Liver (tissue), 8 donors: ENCODE measurements at regions not wholly inside any gene's neighbourhood (a gene's known extent, or its start where the extent isn't known, plus 50 kb on each side); places are given as distances from the start of the nearest gene placed in this dataset.

Experiments
- DNase-seq: peaks from one replicate; pipeline ENCODE4 v3.0.0-alpha.2; 2017; ENCODE audit warnings: low spot score
- H3K27ac ChIP-seq, 2 donors: one replicate each; pipeline ENCODE4 v1.7.0; 2013; ENCODE audit warnings: inconsistent platforms in 2 of 2, low read length in 2 of 2, control low read depth in 1 of 2, low read depth in 1 of 2, mild to moderate bottlenecking in 1 of 2
- H3K27me3 ChIP-seq, 4 donors: one replicate each; pipeline versions ENCODE4 v1.6.1 to v1.7.0; 2013; ENCODE audit warnings: low read length in 3 of 4, inconsistent platforms in 1 of 4, mild to moderate bottlenecking in 1 of 4, moderate library complexity in 1 of 4; ENCODE audit not compliant: control insufficient read depth in 4 of 4, insufficient read depth in 4 of 4
- H3K36me3 ChIP-seq, 4 donors: one replicate each; pipeline versions ENCODE4 v1.6.1 to v1.7.0; 2013; ENCODE audit warnings: low read length in 3 of 4, mild to moderate bottlenecking in 3 of 4, low read depth in 1 of 4, moderate library complexity in 1 of 4; ENCODE audit not compliant: control insufficient read depth in 4 of 4, insufficient read depth in 3 of 4
- H3K4me1 ChIP-seq, 4 donors: one replicate each; pipeline versions ENCODE4 v1.6.1 to v1.7.0; 2013; ENCODE audit warnings: low read length in 3 of 4, mild to moderate bottlenecking in 3 of 4, moderate library complexity in 1 of 4; ENCODE audit not compliant: control insufficient read depth in 4 of 4, insufficient read depth in 4 of 4
- H3K4me3 ChIP-seq, 3 donors: one replicate each; pipeline versions ENCODE4 v1.6.1 to v1.7.0; 2013; ENCODE audit warnings: low read length in 3 of 3, control low read depth in 1 of 3, low read depth in 1 of 3, mild to moderate bottlenecking in 1 of 3
- H3K9ac ChIP-seq, 2 donors: one replicate each; pipeline ENCODE4 v1.7.0; 2013; ENCODE audit warnings: low read length in 2 of 2, mild to moderate bottlenecking in 2 of 2, moderate library complexity in 2 of 2, control low read depth in 1 of 2, low read depth in 1 of 2
- H3K9me3 ChIP-seq, 4 donors: one replicate each; pipeline versions ENCODE4 v1.6.1 to v1.7.0; 2013; ENCODE audit warnings: low read length in 3 of 4; ENCODE audit not compliant: control insufficient read depth in 4 of 4
- EGR1 ChIP-seq, 2 donors: IDR thresholded peaks; 2 replicates each; pipeline ENCODE4 v1.6.1; 2016 to 2018; ENCODE audit warnings: antibody characterized with exemption in 2 of 2, low read depth in 2 of 2
- FOXA1 ChIP-seq: IDR thresholded peaks from 2 replicates; pipeline ENCODE4 v1.6.1; 2016; ENCODE audit warnings: antibody characterized with exemption
- FOXA2 ChIP-seq: IDR thresholded peaks from 2 replicates; pipeline ENCODE4 v1.6.1; 2016; ENCODE audit warnings: antibody characterized with exemption
- GABPA ChIP-seq, 2 donors: IDR thresholded peaks in 1 of 2; conservative IDR thresholded peaks in 1 of 2; 2 replicates each; pipeline ENCODE4 v1.6.1; 2016; ENCODE audit warnings: antibody characterized with exemption in 2 of 2, mild to moderate bottlenecking in 1 of 2, moderate library complexity in 1 of 2
- HNF4A ChIP-seq, 2 donors: conservative IDR thresholded peaks; 2 replicates each; pipeline ENCODE4 v1.6.1; 2016; ENCODE audit warnings: antibody characterized with exemption in 2 of 2, mild to moderate bottlenecking in 2 of 2
- HNF4G ChIP-seq: IDR thresholded peaks from 2 replicates; pipeline ENCODE4 v1.6.1; 2016; ENCODE audit warnings: antibody characterized with exemption
- JUND ChIP-seq, 2 donors: IDR thresholded peaks; 2 replicates each; pipeline ENCODE4 v1.6.1; 2016; ENCODE audit warnings: antibody characterized with exemption in 2 of 2
- MAX ChIP-seq: IDR thresholded peaks from 2 replicates; pipeline ENCODE4 v1.6.1; 2016; ENCODE audit warnings: antibody characterized with exemption
- NR2F2 ChIP-seq: IDR thresholded peaks from 2 replicates; pipeline ENCODE4 v1.6.1; 2016; ENCODE audit warnings: antibody characterized with exemption
- RAD21 ChIP-seq, 2 donors: IDR thresholded peaks; 2 replicates each; pipeline ENCODE4 v1.6.1; 2016; ENCODE audit warnings: antibody characterized with exemption in 2 of 2, mild to moderate bottlenecking in 2 of 2
- RXRA ChIP-seq, 2 donors: IDR thresholded peaks; 2 replicates each; pipeline ENCODE4 v1.6.1; 2017 to 2018; ENCODE audit warnings: antibody characterized with exemption in 2 of 2, mild to moderate bottlenecking in 1 of 2
- SP1 ChIP-seq: IDR thresholded peaks from 2 replicates; pipeline ENCODE4 v1.6.1; 2018; ENCODE audit warnings: antibody characterized with exemption, mild to moderate bottlenecking
- TAF1 ChIP-seq: conservative IDR thresholded peaks from 2 replicates; pipeline ENCODE4 v1.6.1; 2016; ENCODE audit warnings: antibody characterized with exemption, mild to moderate bottlenecking
- YY1 ChIP-seq: IDR thresholded peaks from 2 replicates; pipeline ENCODE4 v1.6.1; 2016; ENCODE audit warnings: antibody characterized with exemption, mild to moderate bottlenecking
- WGBS: extraction: QIAGEN DNeasy Blood & Tissue Kit; methylation state at CpG from one replicate; pipeline ENCODE4 v1.1.7; 2013; 5-methylcytosine and 5-hydroxymethylcytosine counted together
- TF ChIP-seq, protein P1 (sequence below): IDR thresholded peaks from 2 replicates; pipeline ENCODE4 v1.6.1; 2016; ENCODE audit warnings: antibody characterized with exemption, mild to moderate bottlenecking
- TF ChIP-seq, protein P2 (sequence below): fragments of 150-350 bp; IDR thresholded peaks from 2 replicates; pipeline ENCODE4 v1.5.1; 2017; ENCODE audit warnings: improper control_type of control experiment, low read depth, low read length; ENCODE audit not compliant: missing input control
- TF ChIP-seq, protein P3 (sequence below): IDR thresholded peaks from 2 replicates; pipeline ENCODE4 v1.6.1; 2016; ENCODE audit warnings: antibody characterized with exemption
- TF ChIP-seq, protein P4 (sequence below): IDR thresholded peaks from 2 replicates; pipeline ENCODE4 v1.6.1; 2016; ENCODE audit warnings: antibody characterized with exemption
- donor health status: healthy.
- donor health status: healthy.
- donor health status: healthy.
- donor health status: healthy.
- donor health status: healthy.

DNA sequence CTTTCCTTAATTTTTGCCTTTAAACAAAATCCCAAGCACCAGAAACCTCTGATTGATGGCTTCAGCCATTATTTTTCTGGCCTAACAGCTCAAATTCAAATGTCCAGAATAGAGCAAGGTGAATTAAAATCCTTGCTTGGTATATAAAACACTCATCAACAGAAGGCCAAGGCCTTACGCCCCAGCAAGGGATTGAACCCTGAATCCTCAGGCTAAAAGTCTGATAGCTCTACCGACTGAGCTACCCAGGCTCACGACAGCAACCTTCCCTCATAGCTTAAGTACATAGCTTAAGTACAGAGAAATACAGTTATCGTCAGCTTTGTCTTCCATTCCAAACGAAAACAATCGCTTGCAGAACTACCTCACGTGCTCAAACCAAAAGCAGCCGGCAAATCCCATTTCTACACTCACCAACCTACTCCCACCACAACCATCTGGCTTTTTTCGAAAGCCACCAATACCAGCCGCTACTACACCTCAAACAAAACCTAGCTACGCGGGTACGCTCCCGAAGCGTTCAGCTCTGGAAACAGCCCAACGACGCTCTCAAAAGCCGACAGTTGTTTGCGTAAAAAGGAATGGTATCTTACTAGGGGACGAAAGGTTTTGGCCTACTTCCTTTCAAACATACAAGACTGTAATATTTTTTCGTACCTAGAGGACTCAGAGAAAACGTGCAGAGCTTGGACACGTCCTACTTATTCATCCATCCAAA is 167.5 kb downstream of the GPX5 start:
- TF ChIP-seq MAX (no peak), HNF4A (conservative IDR thresholded peaks at IDR 0.05) (no peak), SP1 (no peak), GABPA (IDR thresholded peaks at IDR 0.05 in 1 of 2, conservative IDR thresholded peaks at IDR 0.05 in 1 of 2) (no peak), NR2F2 (no peak), JUND (IDR thresholded peaks at IDR 0.05) (no peak), TAF1 (no peak), EGR1 (IDR thresholded peaks at IDR 0.05; ENCODE audit: low read depth in 2 of 2) (no peak), YY1 (no peak), RXRA (IDR thresholded peaks at IDR 0.05) (no peak), FOXA2 (no peak), RAD21 (IDR thresholded peaks at IDR 0.05) (no peak), FOXA1 (no peak), HNF4G (no peak)
- TF ChIP-seq, protein P1, sequence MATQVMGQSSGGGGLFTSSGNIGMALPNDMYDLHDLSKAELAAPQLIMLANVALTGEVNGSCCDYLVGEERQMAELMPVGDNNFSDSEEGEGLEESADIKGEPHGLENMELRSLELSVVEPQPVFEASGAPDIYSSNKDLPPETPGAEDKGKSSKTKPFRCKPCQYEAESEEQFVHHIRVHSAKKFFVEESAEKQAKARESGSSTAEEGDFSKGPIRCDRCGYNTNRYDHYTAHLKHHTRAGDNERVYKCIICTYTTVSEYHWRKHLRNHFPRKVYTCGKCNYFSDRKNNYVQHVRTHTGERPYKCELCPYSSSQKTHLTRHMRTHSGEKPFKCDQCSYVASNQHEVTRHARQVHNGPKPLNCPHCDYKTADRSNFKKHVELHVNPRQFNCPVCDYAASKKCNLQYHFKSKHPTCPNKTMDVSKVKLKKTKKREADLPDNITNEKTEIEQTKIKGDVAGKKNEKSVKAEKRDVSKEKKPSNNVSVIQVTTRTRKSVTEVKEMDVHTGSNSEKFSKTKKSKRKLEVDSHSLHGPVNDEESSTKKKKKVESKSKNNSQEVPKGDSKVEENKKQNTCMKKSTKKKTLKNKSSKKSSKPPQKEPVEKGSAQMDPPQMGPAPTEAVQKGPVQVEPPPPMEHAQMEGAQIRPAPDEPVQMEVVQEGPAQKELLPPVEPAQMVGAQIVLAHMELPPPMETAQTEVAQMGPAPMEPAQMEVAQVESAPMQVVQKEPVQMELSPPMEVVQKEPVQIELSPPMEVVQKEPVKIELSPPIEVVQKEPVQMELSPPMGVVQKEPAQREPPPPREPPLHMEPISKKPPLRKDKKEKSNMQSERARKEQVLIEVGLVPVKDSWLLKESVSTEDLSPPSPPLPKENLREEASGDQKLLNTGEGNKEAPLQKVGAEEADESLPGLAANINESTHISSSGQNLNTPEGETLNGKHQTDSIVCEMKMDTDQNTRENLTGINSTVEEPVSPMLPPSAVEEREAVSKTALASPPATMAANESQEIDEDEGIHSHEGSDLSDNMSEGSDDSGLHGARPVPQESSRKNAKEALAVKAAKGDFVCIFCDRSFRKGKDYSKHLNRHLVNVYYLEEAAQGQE, result no peak
- TF ChIP-seq, protein P2, sequence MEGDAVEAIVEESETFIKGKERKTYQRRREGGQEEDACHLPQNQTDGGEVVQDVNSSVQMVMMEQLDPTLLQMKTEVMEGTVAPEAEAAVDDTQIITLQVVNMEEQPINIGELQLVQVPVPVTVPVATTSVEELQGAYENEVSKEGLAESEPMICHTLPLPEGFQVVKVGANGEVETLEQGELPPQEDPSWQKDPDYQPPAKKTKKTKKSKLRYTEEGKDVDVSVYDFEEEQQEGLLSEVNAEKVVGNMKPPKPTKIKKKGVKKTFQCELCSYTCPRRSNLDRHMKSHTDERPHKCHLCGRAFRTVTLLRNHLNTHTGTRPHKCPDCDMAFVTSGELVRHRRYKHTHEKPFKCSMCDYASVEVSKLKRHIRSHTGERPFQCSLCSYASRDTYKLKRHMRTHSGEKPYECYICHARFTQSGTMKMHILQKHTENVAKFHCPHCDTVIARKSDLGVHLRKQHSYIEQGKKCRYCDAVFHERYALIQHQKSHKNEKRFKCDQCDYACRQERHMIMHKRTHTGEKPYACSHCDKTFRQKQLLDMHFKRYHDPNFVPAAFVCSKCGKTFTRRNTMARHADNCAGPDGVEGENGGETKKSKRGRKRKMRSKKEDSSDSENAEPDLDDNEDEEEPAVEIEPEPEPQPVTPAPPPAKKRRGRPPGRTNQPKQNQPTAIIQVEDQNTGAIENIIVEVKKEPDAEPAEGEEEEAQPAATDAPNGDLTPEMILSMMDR, result no peak
- TF ChIP-seq, protein P3, sequence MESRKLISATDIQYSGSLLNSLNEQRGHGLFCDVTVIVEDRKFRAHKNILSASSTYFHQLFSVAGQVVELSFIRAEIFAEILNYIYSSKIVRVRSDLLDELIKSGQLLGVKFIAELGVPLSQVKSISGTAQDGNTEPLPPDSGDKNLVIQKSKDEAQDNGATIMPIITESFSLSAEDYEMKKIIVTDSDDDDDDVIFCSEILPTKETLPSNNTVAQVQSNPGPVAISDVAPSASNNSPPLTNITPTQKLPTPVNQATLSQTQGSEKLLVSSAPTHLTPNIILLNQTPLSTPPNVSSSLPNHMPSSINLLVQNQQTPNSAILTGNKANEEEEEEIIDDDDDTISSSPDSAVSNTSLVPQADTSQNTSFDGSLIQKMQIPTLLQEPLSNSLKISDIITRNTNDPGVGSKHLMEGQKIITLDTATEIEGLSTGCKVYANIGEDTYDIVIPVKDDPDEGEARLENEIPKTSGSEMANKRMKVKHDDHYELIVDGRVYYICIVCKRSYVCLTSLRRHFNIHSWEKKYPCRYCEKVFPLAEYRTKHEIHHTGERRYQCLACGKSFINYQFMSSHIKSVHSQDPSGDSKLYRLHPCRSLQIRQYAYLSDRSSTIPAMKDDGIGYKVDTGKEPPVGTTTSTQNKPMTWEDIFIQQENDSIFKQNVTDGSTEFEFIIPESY, result no peak
- TF ChIP-seq, protein P4, sequence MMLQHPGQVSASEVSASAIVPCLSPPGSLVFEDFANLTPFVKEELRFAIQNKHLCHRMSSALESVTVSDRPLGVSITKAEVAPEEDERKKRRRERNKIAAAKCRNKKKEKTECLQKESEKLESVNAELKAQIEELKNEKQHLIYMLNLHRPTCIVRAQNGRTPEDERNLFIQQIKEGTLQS, result no peak
- H3K4me3 ChIP-seq, result no peak overlapping the region
- H3K9ac ChIP-seq, result no peak overlapping the region
- peaks cover 0 to 16% (median 9%) of the 10 kb centered on the region in 4 donors for H3K27me3 ChIP-seq
- H3K4me1 ChIP-seq, result peaks cover 0 to 3% (median 0%) of the 10 kb centered on the region in 4 donors
- DNase-seq, result no peak
- no peak overlapping the region for H3K27ac ChIP-seq
- WGBS, result 35% methylated on average over 23 of the region's 23 CpGs
- peaks cover 0 to 7% (median 0%) of the 10 kb centered on the region in 4 donors for H3K9me3 ChIP-seq
- no peaks in the 10 kb centered on the region for H3K36me3 ChIP-seq
